H1 (cell line): ENCODE measurements at regions not wholly inside any gene's neighbourhood (a gene's known extent, or its start where the extent isn't known, plus 50 kb on each side); places are given as distances from the start of the nearest gene placed in this dataset.

Experiments
- KDM5A ChIP-seq: fragments of 200-600 bp; IDR thresholded peaks from 2 replicates; pipeline ENCODE4 v1.7.1; 2012; ENCODE audit warnings: mild to moderate bottlenecking, low read length, inconsistent platforms, mixed read lengths
- SUZ12 ChIP-seq: fragments of 200-600 bp; sonication (generic); IDR thresholded peaks from 2 replicates; pipeline ENCODE4 v1.6.1; 2012; ENCODE audit warnings: mild to moderate bottlenecking, inconsistent platforms, low read length, moderate library complexity, mixed read lengths
- TAF7 ChIP-seq: optimal IDR thresholded peaks from 2 replicates; pipeline ENCODE3; 2011; ENCODE audit warnings: low read depth, mild to moderate bottlenecking, inconsistent platforms, low read length, moderate library complexity, borderline replicate concordance
- TF ChIP-seq, protein P1 (sequence below): fragments of 300-600 bp; sonication (generic); IDR thresholded peaks from 2 replicates; pipeline ENCODE4 v1.7.1; 2012; ENCODE audit warnings: low read length, moderate library complexity, mild to moderate bottlenecking, inconsistent platforms; ENCODE audit not compliant: insufficient replicate concordance

DNA sequence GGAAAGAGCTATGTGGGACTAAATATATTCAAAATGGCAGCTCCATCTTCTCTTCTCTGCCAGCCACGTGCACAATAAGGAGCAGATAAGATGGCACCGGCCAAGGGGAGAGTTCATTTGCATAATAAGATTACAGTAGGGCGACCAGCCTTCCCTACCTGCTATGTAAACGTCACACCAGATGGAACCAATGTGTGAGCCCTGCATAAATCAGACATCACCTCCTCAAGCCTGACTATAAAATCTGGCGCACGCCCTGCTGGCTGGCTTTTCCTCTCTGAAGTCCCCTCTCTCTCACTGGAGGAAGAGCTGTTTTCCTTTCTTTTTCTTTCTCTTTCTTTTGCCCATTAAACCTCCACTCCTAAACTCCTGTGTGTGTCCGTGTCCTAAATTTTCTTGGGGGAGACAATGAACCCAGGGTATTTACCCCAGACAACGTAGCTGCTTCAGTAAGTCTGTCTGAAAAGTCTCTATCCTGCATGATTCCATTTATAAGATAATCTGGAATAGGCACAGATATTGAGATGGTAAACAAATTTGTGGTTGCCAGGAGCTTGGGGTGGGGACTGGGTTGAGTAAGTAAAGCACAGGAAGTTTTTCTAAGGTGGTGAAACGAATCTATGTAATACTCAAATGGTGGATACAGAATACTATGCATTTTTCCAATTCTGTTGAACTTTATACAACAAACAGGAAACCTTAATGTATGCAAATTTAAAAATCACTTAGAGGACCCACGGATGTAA is 670.0 kb upstream of the KIRREL3 start (continued):
- no peak for TF ChIP-seq SUZ12
- no peak for TF ChIP-seq TAF7
- TF ChIP-seq KDM5A, result no peak
- TF ChIP-seq, protein P1, sequence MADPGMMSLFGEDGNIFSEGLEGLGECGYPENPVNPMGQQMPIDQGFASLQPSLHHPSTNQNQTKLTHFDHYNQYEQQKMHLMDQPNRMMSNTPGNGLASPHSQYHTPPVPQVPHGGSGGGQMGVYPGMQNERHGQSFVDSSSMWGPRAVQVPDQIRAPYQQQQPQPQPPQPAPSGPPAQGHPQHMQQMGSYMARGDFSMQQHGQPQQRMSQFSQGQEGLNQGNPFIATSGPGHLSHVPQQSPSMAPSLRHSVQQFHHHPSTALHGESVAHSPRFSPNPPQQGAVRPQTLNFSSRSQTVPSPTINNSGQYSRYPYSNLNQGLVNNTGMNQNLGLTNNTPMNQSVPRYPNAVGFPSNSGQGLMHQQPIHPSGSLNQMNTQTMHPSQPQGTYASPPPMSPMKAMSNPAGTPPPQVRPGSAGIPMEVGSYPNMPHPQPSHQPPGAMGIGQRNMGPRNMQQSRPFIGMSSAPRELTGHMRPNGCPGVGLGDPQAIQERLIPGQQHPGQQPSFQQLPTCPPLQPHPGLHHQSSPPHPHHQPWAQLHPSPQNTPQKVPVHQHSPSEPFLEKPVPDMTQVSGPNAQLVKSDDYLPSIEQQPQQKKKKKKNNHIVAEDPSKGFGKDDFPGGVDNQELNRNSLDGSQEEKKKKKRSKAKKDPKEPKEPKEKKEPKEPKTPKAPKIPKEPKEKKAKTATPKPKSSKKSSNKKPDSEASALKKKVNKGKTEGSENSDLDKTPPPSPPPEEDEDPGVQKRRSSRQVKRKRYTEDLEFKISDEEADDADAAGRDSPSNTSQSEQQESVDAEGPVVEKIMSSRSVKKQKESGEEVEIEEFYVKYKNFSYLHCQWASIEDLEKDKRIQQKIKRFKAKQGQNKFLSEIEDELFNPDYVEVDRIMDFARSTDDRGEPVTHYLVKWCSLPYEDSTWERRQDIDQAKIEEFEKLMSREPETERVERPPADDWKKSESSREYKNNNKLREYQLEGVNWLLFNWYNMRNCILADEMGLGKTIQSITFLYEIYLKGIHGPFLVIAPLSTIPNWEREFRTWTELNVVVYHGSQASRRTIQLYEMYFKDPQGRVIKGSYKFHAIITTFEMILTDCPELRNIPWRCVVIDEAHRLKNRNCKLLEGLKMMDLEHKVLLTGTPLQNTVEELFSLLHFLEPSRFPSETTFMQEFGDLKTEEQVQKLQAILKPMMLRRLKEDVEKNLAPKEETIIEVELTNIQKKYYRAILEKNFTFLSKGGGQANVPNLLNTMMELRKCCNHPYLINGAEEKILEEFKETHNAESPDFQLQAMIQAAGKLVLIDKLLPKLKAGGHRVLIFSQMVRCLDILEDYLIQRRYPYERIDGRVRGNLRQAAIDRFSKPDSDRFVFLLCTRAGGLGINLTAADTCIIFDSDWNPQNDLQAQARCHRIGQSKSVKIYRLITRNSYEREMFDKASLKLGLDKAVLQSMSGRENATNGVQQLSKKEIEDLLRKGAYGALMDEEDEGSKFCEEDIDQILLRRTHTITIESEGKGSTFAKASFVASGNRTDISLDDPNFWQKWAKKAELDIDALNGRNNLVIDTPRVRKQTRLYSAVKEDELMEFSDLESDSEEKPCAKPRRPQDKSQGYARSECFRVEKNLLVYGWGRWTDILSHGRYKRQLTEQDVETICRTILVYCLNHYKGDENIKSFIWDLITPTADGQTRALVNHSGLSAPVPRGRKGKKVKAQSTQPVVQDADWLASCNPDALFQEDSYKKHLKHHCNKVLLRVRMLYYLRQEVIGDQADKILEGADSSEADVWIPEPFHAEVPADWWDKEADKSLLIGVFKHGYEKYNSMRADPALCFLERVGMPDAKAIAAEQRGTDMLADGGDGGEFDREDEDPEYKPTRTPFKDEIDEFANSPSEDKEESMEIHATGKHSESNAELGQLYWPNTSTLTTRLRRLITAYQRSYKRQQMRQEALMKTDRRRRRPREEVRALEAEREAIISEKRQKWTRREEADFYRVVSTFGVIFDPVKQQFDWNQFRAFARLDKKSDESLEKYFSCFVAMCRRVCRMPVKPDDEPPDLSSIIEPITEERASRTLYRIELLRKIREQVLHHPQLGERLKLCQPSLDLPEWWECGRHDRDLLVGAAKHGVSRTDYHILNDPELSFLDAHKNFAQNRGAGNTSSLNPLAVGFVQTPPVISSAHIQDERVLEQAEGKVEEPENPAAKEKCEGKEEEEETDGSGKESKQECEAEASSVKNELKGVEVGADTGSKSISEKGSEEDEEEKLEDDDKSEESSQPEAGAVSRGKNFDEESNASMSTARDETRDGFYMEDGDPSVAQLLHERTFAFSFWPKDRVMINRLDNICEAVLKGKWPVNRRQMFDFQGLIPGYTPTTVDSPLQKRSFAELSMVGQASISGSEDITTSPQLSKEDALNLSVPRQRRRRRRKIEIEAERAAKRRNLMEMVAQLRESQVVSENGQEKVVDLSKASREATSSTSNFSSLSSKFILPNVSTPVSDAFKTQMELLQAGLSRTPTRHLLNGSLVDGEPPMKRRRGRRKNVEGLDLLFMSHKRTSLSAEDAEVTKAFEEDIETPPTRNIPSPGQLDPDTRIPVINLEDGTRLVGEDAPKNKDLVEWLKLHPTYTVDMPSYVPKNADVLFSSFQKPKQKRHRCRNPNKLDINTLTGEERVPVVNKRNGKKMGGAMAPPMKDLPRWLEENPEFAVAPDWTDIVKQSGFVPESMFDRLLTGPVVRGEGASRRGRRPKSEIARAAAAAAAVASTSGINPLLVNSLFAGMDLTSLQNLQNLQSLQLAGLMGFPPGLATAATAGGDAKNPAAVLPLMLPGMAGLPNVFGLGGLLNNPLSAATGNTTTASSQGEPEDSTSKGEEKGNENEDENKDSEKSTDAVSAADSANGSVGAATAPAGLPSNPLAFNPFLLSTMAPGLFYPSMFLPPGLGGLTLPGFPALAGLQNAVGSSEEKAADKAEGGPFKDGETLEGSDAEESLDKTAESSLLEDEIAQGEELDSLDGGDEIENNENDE, result no peak
